ENCODE measurements at regions not wholly inside any gene's neighbourhood (a gene's known extent, or its start where the extent isn't known, plus 50 kb on each side); places are given as distances from the start of the nearest gene placed in this dataset.

DNA sequence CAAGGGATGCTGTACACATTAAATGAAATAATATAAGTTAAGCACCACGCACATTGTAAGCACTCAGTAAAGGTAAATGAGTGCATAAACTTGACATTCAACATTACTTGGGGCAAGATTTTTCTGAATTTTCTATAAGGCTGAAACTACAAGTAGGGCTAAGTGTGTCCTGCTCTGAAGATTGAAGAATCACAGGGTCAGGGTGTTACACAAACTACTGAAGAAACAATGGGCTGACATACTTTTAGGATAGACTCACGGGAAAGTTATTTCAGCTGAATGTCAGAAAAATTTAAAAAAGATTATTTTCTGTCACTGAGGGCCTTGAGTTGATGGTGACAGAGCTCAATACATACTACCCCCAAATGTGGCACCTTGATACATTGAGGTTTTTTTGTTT lies 644.2 kb upstream of the PLXNA2 start:
- no TSS peak for BruUV-seq (replicated peaks)
- Mint-ChIP-seq H3K27ac (ENCODE audit: unreplicated experiment) (no peak overlapping the region), H3K9me3 (ENCODE audit: unreplicated experiment) (no peaks in the 10 kb centered on the region), H3K4me3 (ENCODE audit: unreplicated experiment) (no peak overlapping the region), H3K27me3 (ENCODE audit: insufficient read depth, unreplicated experiment) (peaks cover 23% of the 10 kb centered on the region), H3K4me1 (ENCODE audit: low read depth, unreplicated experiment) (no peaks in the 10 kb centered on the region), H3K36me3 (ENCODE audit: insufficient read depth, unreplicated experiment) (peaks cover 3% of the 10 kb centered on the region)
- no peaks in the 10 kb centered on the region for H3K9me3 ChIP-seq
- TF ChIP-seq, protein P1, sequence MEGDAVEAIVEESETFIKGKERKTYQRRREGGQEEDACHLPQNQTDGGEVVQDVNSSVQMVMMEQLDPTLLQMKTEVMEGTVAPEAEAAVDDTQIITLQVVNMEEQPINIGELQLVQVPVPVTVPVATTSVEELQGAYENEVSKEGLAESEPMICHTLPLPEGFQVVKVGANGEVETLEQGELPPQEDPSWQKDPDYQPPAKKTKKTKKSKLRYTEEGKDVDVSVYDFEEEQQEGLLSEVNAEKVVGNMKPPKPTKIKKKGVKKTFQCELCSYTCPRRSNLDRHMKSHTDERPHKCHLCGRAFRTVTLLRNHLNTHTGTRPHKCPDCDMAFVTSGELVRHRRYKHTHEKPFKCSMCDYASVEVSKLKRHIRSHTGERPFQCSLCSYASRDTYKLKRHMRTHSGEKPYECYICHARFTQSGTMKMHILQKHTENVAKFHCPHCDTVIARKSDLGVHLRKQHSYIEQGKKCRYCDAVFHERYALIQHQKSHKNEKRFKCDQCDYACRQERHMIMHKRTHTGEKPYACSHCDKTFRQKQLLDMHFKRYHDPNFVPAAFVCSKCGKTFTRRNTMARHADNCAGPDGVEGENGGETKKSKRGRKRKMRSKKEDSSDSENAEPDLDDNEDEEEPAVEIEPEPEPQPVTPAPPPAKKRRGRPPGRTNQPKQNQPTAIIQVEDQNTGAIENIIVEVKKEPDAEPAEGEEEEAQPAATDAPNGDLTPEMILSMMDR (IDR thresholded peaks at IDR 0.05; ENCODE audit: insufficient read depth in 1 of 2, low read depth in 1 of 2, low read length in 1 of 2, severe bottlenecking in 1 of 2, unreplicated experiment in 1 of 2), result no peak
- H3K27me3 ChIP-seq (replicated peaks; ENCODE audit: control insufficient read depth, insufficient read depth, low read length), result no peaks in the 10 kb centered on the region
- no peaks in the 10 kb centered on the region for H3K36me3 ChIP-seq (ENCODE audit: control insufficient read depth, insufficient read depth, low read length)
- CTCF ChIA-PET, result no interaction called here
- POLR2A ChIA-PET, result no interaction called here
- intact Hi-C loops (cut with micrococcal nuclease; ENCODE audit: unreplicated experiment), result no loop called here
- DNase-seq, result no peak
- no peak overlapping the region for H3K4me3 ChIP-seq (ENCODE audit: low read depth, low read length)
- H3K4me1 ChIP-seq, result no peaks in the 10 kb centered on the region

DNA sequence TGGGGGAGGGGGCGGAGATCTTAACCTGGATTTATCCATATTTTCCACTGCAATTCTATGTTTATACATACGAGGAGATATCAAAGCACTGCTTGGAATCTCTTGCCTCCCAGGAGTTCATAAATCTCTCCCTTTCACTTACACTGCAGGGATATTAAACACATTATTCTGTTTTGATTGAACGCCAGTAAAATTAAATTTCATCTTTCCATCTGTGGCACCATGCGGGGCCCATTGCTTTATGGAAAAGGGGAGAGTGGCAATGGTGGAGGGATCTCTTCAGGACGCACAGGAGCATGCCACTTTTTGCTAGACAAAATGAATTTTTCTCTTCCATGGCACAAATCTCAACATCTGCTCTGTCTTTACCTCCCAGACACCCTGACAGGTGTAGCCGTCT lies 648.0 kb upstream of the PLXNA2 start:
- Histone ChIP-seq H3K9me3 (no peaks in the 10 kb centered on the region), H3K4me3 (ENCODE audit: low read depth, low read length) (no peak overlapping the region), H3K4me1 (no peaks in the 10 kb centered on the region), H3K27me3 (replicated peaks; ENCODE audit: control insufficient read depth, insufficient read depth, low read length) (no peaks in the 10 kb centered on the region), H3K36me3 (ENCODE audit: control insufficient read depth, insufficient read depth, low read length) (no peaks in the 10 kb centered on the region)
- TF ChIP-seq, protein P1 (IDR thresholded peaks at IDR 0.05; ENCODE audit: insufficient read depth in 1 of 2, low read depth in 1 of 2, low read length in 1 of 2, severe bottlenecking in 1 of 2, unreplicated experiment in 1 of 2), result no peak
- POLR2A ChIA-PET, result no interaction called here
- intact Hi-C loops (cut with micrococcal nuclease; ENCODE audit: unreplicated experiment), result no loop called here
- no peaks in the 10 kb centered on the region for H3K4me1 Mint-ChIP-seq (ENCODE audit: low read depth, unreplicated experiment)
- DNase-seq, result no peak
- H3K36me3 Mint-ChIP-seq (ENCODE audit: insufficient read depth, unreplicated experiment), result peaks cover 4% of the 10 kb centered on the region
- no TSS peak for BruUV-seq (replicated peaks)
- H3K4me3 Mint-ChIP-seq (ENCODE audit: unreplicated experiment), result no peak overlapping the region
- peaks cover 14% of the 10 kb centered on the region for H3K27me3 Mint-ChIP-seq (ENCODE audit: insufficient read depth, unreplicated experiment)
- H3K27ac Mint-ChIP-seq (ENCODE audit: unreplicated experiment), result no peak overlapping the region
- peaks cover 6% of the 10 kb centered on the region for H3K9me3 Mint-ChIP-seq (ENCODE audit: unreplicated experiment)
- CTCF ChIA-PET, result no interaction called here

DNA sequence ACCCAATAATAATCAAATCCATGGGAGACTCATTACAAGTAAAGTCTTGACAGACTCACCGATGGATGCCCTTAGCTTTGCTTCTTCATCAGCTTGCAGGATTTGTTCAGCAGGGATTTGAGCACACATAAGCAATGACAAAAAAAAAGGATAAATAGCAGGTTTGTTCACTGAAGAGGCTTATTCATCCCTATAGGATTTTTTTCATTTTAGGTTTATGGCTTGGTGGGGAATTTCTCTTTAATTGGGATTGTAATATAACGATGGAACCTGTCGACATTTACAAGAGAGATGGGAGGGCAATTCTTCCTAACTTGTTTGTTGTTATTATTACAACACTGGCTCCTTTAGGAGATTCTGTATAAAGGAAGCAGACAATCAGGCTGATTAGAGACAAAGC lies 649.1 kb upstream of the PLXNA2 start:
- CTCF ChIA-PET, result no interaction called here
- Mint-ChIP-seq H3K27ac (ENCODE audit: unreplicated experiment) (no peak overlapping the region), H3K27me3 (ENCODE audit: insufficient read depth, unreplicated experiment) (peaks cover 14% of the 10 kb centered on the region), H3K9me3 (ENCODE audit: unreplicated experiment) (peaks cover 10% of the 10 kb centered on the region), H3K36me3 (ENCODE audit: insufficient read depth, unreplicated experiment) (peaks cover 4% of the 10 kb centered on the region), H3K4me1 (ENCODE audit: low read depth, unreplicated experiment) (no peaks in the 10 kb centered on the region), H3K4me3 (ENCODE audit: unreplicated experiment) (no peak overlapping the region)
- H3K4me1 ChIP-seq, result no peaks in the 10 kb centered on the region
- TF ChIP-seq, protein P1 (IDR thresholded peaks at IDR 0.05; ENCODE audit: insufficient read depth in 1 of 2, low read depth in 1 of 2, low read length in 1 of 2, severe bottlenecking in 1 of 2, unreplicated experiment in 1 of 2), result no peak
- POLR2A ChIA-PET, result no interaction called here
- no peaks in the 10 kb centered on the region for H3K36me3 ChIP-seq (ENCODE audit: control insufficient read depth, insufficient read depth, low read length)
- DNase-seq, result no peak
- no TSS peak for BruUV-seq (replicated peaks)
- no peaks in the 10 kb centered on the region for H3K9me3 ChIP-seq
- intact Hi-C loops (cut with micrococcal nuclease; ENCODE audit: unreplicated experiment), result no loop called here
- no peak overlapping the region for H3K4me3 ChIP-seq (ENCODE audit: low read depth, low read length)
- no peaks in the 10 kb centered on the region for H3K27me3 ChIP-seq (replicated peaks; ENCODE audit: control insufficient read depth, insufficient read depth, low read length)

Measured in Caco-2 (cell line).